ENCODE measurements at regions not wholly inside any gene's neighbourhood (a gene's known extent, or its start where the extent isn't known, plus 50 kb on each side); places are given as distances from the start of the nearest gene placed in this dataset.
A peak's percentile ranks its signal among the peaks of the same experiment; 100 is the strongest.
"Not testable (repeated sequence)": the region's sequence is repeated elsewhere in the genome, so short reads cannot be mapped to it uniquely, and the experiment has no call there.

DNA sequence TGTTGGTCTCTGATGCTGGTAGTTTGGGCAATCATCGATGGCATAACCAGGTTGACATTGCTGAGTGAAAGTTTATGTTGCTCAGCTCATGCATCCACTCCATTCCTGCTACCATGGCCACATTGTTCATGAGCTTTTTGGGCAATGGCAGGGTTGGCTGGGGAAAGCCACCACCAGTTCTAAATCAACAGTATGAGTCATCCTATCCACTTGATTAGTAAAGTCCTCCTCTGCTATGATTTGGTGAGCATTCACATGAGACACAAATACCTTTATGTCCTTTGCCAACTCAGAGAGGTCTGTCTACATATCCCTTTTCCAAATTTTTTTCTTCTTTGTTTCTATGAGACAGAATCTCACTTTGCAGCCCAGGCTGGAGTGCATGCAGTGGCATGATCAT lies 129.7 kb upstream of the FBN2 start:
- no peak for DNase-seq (ENCODE audit: low spot score)

GRCh38 chr5:128668921-128669320 lies 130.9 kb upstream of the FBN2 start:
- DNase-seq (ENCODE audit: low spot score): no peak

- DNase-seq (ENCODE audit: low spot score): peak; percentile 2
These were observed 131.8 kb upstream of the FBN2 start for GRCh38 chr5:128669803-128670202.

GRCh38 chr5:128671943-128672342 lies 133.9 kb upstream of the FBN2 start:
- DNase-seq (ENCODE audit: low spot score): no peak

GRCh38 chr5:128673000-128673399 lies 135.0 kb upstream of the FBN2 start:
- no peak for DNase-seq (ENCODE audit: low spot score)

DNA sequence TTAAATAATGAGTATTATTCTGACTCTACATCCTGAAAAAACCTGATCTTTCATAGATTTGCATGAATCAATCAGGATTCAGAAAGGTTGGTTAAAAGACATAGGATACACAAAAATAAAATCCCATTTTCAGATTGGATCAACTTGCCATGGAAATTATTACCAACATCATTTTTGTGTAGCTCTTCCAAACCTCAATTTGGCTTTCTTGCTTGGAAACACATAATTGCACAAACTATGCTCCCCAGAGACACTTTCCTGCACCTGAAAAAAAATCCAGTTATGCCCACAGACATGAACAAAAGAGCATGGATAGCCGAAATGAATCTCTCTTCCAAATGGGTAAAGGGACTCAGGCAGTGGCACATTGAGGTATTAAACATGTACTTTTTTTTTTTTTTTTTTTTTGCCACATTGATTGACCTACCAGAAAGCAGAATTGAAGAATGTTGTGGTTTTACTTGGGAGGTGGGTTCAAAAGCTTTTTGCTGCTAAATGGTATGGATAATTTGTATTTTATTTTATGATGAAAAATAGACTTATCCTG lies 135.4 kb upstream of the FBN2 start:
- no peak for DNase-seq (ENCODE audit: low spot score)

DNA sequence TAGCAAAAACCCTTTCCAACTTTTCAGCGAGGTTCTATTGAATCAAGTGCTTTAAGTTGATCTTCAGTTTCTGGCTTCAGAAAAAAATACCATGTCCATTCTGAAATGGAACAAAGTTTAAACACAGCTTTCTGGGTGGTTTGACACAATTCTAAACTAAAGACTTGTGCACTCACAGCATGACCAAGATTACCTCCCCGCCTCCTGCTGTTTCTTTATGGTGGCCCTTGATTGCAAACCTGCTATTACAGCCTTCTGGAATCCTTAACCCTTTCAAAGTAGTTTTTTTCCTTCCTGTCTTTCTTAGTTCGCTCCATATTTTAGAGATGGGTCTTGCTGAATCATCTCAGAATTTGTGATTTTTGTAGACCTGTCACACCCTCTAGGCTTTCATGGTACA lies 135.9 kb upstream of the FBN2 start:
- no peak for DNase-seq (ENCODE audit: low spot score)

DNA sequence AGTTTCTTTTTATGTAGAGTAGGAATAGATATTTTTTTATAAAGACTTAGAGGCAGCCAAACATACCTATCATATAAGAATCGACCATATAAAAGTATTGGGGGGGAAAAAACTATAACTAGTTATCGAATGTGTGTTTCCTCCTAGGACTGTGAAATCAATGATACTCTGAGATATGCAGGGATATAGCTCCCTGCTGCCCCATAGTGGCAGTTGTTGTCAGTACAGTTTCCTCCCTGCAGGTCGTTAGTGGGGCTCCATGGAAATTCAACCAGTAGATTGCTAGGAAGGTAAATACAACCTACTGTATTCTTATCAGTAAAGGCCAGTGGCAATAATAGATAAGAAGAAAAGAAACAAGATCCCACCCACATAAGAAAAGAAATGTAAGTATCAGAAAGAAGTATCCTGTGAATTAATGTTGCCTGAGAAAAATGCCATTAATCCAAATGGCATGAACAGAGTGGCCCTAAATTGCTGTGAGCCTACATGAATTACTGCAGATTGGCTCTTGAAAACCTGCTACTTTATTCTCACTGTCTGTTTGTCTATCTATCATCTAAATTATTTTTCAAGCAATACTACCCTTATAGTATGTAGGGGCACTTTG lies 136.9 kb upstream of the FBN2 start:
- peak; percentile 32 for DNase-seq (ENCODE audit: low spot score)

DNA sequence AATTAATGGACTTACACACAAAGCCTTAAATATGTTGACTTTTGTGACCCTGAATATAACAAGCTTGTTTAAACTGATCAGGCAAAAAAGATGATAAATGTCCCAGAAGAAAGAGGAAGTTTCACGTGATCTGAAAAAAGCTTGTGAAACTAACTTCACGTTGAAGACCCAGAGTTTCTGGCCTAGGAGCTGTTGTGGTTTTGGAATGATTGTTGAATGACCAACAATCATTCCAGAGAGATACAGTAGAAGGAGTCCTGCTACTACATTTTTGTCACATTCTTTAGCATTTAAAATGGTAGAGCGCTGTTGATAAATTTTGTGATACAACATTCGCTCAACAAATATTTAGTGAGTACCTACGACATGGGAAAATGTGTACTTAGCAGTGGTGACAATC lies 143.1 kb upstream of the FBN2 start:
- DNase-seq (ENCODE audit: low spot score): no peak

DNA sequence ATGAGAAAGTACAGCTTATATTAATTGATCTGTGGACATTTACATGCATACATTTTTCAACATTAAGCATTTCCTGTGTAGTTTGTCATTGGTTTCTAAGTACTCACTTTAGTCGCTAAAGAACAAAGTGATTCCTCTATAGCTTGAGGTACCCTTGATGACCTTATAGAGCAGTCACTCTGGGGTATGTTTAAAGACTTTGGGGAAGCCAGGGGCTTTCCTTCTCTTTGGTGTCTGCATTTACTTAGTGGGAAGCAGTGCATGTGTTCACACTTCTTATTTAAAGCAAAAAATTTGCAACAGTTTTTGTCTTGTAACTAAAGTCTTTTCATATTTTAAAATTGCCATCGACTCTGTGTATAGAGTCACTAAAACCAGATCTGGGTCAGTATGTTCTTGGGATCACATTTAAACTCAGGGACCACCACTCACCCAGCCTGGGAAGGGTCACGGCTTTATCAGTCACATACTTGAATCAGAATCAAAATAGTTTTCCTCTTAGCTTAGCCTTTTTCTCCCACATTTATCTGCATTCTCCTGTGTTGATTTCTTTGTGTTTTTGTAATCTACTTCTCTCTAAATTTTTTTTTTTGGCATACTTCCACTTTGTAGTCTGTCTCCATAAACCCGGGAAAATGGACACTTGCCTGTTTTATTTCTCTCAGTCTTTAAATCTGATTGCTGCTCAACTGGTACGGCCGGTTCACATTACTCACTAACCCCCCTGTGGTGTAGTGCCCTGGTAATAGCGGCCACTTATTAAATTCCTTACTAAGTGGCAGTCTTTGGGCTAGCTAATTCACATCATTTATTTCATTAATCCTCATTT lies 143.9 kb upstream of the FBN2 start:
- no peak for DNase-seq (ENCODE audit: low spot score)

DNA sequence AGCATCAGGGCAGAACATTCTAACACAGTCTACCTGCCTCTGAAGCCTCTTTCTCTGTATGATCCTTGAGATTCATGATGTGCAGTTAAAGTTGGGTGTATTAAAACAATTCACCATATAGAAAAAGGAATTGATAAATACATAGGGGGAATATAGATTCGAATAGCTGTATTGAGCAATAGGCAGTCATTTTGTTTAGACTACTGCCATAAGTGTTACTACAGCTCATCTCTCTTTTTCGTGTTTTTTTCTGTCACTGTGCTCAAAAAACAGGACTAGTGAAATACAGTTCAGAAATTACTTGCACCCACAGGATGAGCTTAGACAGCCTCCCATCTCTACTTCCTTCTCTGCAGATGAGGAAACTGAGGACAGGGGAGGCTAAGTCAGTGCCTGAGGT lies 144.6 kb upstream of the FBN2 start:
- no peak for DNase-seq (ENCODE audit: low spot score)

DNA sequence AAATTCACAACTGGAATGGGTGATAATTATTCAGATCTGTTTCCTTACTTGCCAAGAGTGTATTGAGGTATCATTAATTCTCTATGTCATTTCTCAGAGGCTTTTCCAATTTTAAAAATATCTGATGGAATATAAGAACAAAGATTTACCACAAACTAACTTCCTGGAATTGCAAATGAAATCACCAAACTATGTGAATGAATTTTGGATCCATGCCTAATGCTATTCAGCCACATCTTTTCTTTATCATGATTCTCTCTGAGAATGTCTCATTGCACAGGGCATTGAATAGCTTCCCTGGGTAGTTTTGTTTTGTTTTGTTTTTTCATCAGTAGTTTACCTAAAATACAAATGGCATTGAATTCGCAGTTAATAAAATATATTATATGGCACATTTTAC lies 146.9 kb upstream of the FBN2 start:
- no peak for DNase-seq (ENCODE audit: low spot score)

DNA sequence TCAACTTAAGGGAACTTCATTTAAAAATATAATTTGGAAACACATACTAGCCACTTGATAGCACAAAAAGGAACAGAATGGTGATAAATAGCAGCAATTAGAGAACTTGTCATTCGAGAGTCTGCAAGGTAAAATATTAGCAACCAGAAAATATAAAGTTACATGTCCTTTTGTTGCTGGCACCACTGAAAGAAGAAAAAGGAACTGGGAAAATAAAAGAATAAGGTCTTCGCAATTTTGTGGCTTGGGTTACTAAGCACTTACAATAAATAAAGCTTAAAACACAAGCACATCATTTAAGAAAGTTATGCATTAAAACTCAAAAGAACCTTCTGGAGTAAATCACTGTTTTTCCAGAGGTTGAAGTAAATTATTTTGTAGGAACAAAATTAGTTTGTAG lies 149.9 kb upstream of the FBN2 start:
- DNase-seq (ENCODE audit: low spot score): no peak

DNA sequence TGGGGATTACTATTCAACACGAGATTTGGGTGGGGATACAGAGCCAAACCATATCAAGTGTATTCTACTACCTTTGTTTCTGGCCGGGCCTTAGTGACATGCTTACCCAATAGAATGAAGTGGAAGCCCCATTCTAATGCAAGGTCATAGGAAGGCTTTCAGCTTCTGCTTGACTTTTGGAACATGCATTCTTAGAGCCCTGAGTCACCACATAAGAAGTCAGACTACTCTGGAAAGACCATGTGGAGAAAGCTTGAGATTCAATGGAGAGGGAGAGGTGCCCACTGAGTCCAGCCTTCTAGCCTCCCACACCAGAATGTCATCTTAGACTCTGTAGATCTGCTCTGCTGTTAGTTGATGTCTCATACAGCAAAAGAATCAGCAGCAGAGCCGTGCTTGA lies 155.7 kb upstream of the FBN2 start:
- DNase-seq (ENCODE audit: low spot score): no peak

DNA sequence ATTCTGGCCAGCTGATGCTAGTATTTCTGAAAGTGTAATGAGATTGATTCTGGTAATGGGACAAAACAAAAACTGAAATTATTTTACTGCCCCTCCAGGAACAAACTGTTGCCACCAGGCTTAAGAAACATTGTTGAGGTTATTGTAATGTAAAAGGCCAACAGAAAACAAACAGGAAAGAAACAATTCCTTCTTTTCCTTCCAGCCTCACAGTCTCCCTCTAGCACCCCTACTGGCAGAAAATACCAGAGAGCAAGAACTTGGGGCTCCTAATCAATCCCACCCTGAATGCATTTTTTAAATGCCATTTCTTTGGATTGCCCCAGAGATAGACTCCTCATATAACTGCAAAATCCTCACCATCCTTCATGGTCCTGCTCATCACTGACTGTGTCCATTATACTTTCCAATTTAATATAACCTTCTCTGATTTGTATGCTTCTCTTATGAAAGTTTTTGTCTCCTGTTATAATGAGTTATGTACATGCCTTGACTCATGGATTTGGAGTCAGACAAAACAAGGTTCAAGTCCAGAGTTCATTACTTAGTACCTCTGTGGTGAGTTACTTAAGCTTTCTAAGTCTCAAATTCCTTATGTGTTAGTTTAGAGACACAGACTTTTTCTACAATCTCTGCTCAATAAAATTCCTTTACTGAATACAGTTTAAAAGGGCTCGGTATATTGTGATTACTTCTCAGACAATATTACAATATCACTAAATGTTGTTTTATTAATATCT lies 157.9 kb upstream of the FBN2 start:
- DNase-seq (ENCODE audit: low spot score): no peak

- no peak for DNase-seq (ENCODE audit: low spot score)
These were observed 163.3 kb upstream of the FBN2 start for GRCh38 chr5:128701301-128701700.

GRCh38 chr5:128703322-128703721 lies 165.3 kb upstream of the FBN2 start:
- DNase-seq (ENCODE audit: low spot score): no peak

DNA sequence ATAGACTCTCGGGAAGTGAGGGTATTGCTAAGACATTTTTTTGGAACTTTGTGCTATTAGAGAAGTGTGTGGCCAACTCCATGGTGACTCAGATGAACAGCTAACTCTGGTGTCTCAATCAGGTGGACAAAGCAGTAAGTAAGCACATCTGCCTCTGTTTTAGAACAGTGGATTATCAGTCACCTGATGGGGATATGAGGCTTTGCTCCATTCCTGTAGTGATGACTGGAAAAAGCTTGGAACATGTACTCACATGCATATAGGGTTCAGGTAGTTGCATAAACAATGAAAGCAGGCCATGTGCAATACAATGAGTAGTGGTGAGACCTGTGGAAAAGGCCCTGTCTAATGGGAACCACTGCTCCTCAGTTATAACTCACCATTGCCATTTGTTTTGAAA lies 168.2 kb upstream of the FBN2 start:
- DNase-seq (ENCODE audit: low spot score): no peak

DNA sequence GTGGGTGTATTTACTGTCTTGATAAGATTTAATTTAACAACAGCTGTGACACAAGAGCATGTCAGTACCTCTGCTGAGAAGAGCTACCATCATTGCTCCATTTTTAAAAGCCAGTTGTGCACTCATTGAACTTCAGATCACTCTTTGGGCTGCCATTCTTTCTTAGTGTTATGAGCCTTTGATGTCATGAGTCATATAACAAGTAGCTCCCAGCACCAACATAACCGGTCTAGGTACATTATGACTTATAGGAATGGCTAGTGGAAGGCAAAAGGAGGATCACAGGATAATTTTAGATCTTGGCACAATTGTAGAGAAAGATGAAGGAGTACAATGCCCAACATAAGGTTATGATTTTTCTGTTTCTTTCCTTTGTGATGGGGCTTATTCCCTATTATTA lies 170.8 kb upstream of the FBN2 start:
- DNase-seq (ENCODE audit: low spot score): no peak

GRCh38 chr5:128711216-128711615 lies 173.2 kb upstream of the FBN2 start:
- no peak for DNase-seq (ENCODE audit: low spot score)

- DNase-seq (ENCODE audit: low spot score): no peak
These were observed 176.5 kb upstream of the FBN2 start for GRCh38 chr5:128714551-128714950.

DNA sequence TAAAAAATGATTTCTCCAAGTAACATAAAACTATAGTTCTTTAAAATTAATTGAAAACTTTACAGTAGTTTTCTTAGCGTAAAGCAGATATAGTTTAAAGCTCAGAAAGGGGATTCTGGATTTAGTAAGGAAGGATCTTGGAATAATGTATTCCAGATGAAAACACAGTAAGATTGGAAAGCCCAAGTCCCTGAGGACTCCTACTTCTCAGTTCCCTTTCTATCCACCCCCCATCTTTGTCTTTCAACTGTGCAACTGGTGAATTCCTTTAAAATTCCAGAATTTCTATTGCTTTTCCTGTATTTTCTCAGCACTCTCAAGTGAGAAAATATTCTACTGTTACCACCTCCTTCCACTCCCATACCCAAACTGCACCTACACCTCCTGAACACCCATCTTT lies 184.5 kb upstream of the FBN2 start:
- no peak for DNase-seq (ENCODE audit: low spot score)

DNA sequence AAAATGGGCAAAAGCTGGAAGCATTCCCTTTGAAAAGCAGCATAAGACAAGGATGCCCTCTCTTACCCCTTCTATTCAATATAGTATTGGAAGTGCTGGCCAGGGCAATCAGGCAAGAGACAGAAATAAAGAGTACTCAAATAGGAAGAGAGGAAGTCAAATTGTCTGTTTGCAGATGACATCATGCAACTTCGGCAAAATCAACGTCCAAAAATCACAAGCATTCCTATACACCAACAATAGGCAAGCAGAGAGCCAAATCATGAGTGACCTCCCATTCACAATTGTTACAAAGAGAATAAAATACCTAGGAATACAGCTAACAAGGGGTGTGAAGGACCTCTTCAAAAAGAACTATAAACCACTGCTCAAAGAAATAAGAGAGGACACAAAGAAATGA lies 192.0 kb upstream of the FBN2 start:
- DNase-seq (ENCODE audit: low spot score): not testable (repeated sequence)
